Transverse colon (tissue), 4 donors: ENCODE measurements at regions not wholly inside any gene's neighbourhood (a gene's known extent, or its start where the extent isn't known, plus 50 kb on each side); places are given as distances from the start of the nearest gene placed in this dataset.

ENCODE experiments used
- CTCF ChIP-seq, 5 experiments: fragments of 200-600 bp in 3 of 5; fragments of 450-650 bp in 2 of 5; sonication (generic) in 3 of 5; IDR thresholded peaks; 1 replicate in 2 of 5; 2 replicates in 3 of 5; pipeline ENCODE4 v1.5.1; 2016 to 2017; ENCODE audit warnings: antibody characterized with exemption in 5 of 5, inconsistent platforms in 3 of 5, mild to moderate bottlenecking in 2 of 5, moderate library complexity in 1 of 5
- EP300 ChIP-seq: sonication (generic); formaldehyde crosslinking; IDR thresholded peaks from one replicate; pipeline ENCODE4 v1.6.1; 2017; ENCODE audit warnings: antibody characterized with exemption, low read depth
- POLR2A ChIP-seq: fragments of 450-650 bp; IDR thresholded peaks from one replicate; pipeline ENCODE4 v1.6.1; 2016; ENCODE audit warnings: antibody characterized with exemption, mild to moderate bottlenecking, moderate library complexity
- POLR2AphosphoS5 ChIP-seq, 3 donors: sonication (generic); formaldehyde crosslinking; IDR thresholded peaks; one replicate each; pipeline ENCODE4 v1.6.1; 2016; ENCODE audit warnings: antibody characterized with exemption in 3 of 3

GRCh38 chr20:12511499-12511898, 497.3 kb upstream of the SPTLC3 start:
- TF ChIP-seq CTCF (IDR thresholded peaks at IDR 0.05): no peak
- TF ChIP-seq POLR2AphosphoS5 (IDR thresholded peaks at IDR 0.05): no peak
- no peak for TF ChIP-seq POLR2A
- no peak for TF ChIP-seq EP300
